SH-SY5Y (cell line): ENCODE measurements at regions not wholly inside any gene's neighbourhood (a gene's known extent, or its start where the extent isn't known, plus 50 kb on each side); places are given as distances from the start of the nearest gene placed in this dataset.

ENCODE experiments used
- GATA2 ChIP-seq: IDR thresholded peaks from 2 replicates; pipeline ENCODE4 v1.6.1; 2011; ENCODE audit warnings: mild to moderate bottlenecking, low read depth, low read length
- GATA3 ChIP-seq: IDR thresholded peaks from 2 replicates; pipeline ENCODE4 v1.6.1; 2011; ENCODE audit warnings: low read depth, mild to moderate bottlenecking, low read length, moderate library complexity

DNA sequence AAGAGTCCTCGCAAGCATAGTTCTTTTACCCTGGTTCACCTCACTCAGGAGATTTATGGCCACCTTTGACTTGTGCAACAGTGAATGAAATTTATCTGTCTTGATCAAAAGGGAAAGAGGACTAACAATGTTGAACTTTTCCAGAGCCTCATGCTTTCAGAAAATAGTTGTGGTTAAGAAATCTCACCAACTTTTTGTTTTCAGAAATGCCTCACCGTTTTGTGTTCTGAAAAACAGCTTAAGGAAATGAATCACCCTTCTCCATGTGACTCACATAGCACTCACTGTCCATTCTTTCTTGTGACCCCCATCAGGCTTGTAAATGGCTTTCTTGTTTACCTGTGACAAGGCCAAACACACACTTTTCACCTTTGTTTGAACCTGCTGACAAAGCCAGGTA, 148.6 kb upstream of the FAM3C start:
- TF ChIP-seq GATA3 (no peak), GATA2 (no peak)
